Activated CD4-positive, alpha-beta memory T cell treated with anti-CD3 and anti-CD28 coated beads, Interleukin-2, amount 10 ng/mL, durations not matched to agents 7 days and 5 days (primary cell): ENCODE measurements at regions not wholly inside any gene's neighbourhood (a gene's known extent, or its start where the extent isn't known, plus 50 kb on each side); places are given as distances from the start of the nearest gene placed in this dataset.

Source experiments
- CTCF ChIA-PET: fragments of 350-600 bp; sonication (Branson Sonifier 250); formaldehyde crosslinking; loops from one replicate; lab custom pipeline; 2021; ENCODE audit warnings: antibody characterized with exemption, inconsistent platforms; lab: Charles Lee
- POLR2A ChIA-PET: fragments of 350-600 bp; sonication (Branson Sonifier 250); formaldehyde crosslinking; loops from one replicate; lab custom pipeline; 2021; ENCODE audit warnings: antibody characterized with exemption; lab: Charles Lee
- DNase-seq: peaks from one replicate; pipeline ENCODE4 v3.0.0-alpha.2; 2020
- H3K27ac Mint-ChIP-seq: one replicate; pipeline ENCODE4 v1.8.0; 2021; ENCODE audit warnings: mild to moderate bottlenecking, mixed read lengths
- H3K27me3 Mint-ChIP-seq: one replicate; pipeline ENCODE4 v1.8.0; 2021; ENCODE audit warnings: mixed read lengths
- H3K36me3 Mint-ChIP-seq: one replicate; pipeline ENCODE4 v1.8.0; 2021; ENCODE audit warnings: low read depth, mixed read lengths
- H3K4me1 Mint-ChIP-seq: one replicate; pipeline ENCODE4 v1.8.0; 2021; ENCODE audit warnings: mixed read lengths
- H3K4me3 Mint-ChIP-seq: one replicate; pipeline ENCODE4 v1.8.0; 2021; ENCODE audit warnings: mild to moderate bottlenecking, mixed read lengths
- H3K9me3 Mint-ChIP-seq: one replicate; pipeline ENCODE4 v1.8.0; 2021; ENCODE audit warnings: mixed read lengths

DNA sequence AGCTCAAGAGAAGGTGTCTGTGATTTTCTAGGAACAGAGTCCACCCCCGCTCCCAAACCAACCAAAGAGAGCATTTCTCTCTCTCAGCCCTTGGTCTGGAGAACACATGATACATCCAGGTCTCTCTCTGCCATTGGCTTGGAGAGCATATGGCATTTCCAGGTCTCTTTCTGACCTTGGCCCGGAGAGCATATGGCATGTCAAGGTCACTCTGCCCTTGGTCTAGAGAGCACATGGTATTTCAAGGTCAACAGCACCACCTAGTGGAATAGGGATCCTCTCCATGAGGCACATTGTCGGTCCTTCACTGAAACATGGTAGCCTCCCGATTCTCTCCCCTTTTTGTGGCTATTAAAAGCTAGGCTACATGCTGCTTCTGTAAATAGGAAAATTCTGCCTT, 437.7 kb upstream of the OLFM3 start:
- CTCF ChIA-PET, result no interaction called here
- Mint-ChIP-seq H3K27ac (no peak overlapping the region), H3K4me1 (no peaks in the 10 kb centered on the region), H3K4me3 (no peak overlapping the region), H3K27me3 (no peaks in the 10 kb centered on the region), H3K36me3 (no peaks in the 10 kb centered on the region), H3K9me3 (no peaks in the 10 kb centered on the region)
- POLR2A ChIA-PET, result no interaction called here
- DNase-seq, result no peak

DNA sequence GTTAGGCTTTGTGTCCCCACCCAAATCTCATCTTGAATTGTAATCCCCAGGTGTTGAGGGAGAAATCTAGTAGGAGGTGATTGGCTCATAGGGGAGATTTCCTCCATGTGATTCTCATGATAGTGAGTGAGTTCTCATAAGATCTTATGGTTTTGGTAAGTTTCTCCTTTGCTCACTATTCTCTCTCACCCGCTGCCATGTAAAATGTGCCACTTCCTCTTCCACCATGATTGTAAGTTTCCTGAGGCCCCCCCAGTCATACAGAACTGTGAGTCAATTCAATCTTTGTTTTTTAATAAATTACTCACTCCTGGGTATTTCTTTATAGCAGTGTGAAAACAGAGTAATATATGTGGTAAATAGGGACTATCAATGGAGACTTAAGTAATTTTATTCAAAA, 434.5 kb upstream of the OLFM3 start:
- CTCF ChIA-PET, result no interaction called here

DNA sequence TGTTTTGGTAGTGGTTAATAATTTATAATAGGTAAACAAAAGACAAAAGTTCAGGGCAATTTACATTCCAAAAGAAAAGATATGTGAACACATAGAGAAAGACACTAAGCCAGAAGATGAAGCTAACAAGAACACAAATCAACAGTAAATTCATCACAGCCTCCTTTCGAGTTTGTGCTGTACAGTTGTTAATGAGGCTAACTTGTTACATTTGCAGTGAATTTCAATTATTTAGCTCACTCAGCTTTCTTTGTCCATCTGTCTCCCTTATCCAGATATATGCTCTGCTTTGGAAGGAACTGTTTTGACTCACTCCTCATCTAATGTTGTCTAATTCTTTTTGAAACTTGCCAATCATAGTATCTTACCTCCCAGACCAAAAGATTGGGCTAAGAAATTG, 423.3 kb upstream of the OLFM3 start:
- no peak overlapping the region for H3K4me3 Mint-ChIP-seq
- ChIA-PET CTCF (no interaction called here), POLR2A (no interaction called here)
- H3K9me3 Mint-ChIP-seq, result no peaks in the 10 kb centered on the region
- H3K36me3 Mint-ChIP-seq, result no peaks in the 10 kb centered on the region
- no peaks in the 10 kb centered on the region for H3K27me3 Mint-ChIP-seq
- H3K4me1 Mint-ChIP-seq, result no peaks in the 10 kb centered on the region
- no peak overlapping the region for H3K27ac Mint-ChIP-seq
- no peak for DNase-seq

More for the DNA sequence above, 434.5 kb upstream of the OLFM3 start:
- Mint-ChIP-seq H3K27ac (no peak overlapping the region), H3K27me3 (no peaks in the 10 kb centered on the region), H3K9me3 (no peaks in the 10 kb centered on the region), H3K36me3 (no peaks in the 10 kb centered on the region), H3K4me1 (no peaks in the 10 kb centered on the region), H3K4me3 (no peak overlapping the region)
- no peak for DNase-seq
- POLR2A ChIA-PET, result no interaction called here
